ENCODE measurements at regions not wholly inside any gene's neighbourhood (a gene's known extent, or its start where the extent isn't known, plus 50 kb on each side); places are given as distances from the start of the nearest gene placed in this dataset.

GRCh38 chr2:146678516-146678915 lies 1166.3 kb upstream of the ACVR2A start:
- H3K4me1 ChIP-seq: no peaks in the 10 kb centered on the region
- ATAC-seq: no peak
- H3K4me3 ChIP-seq: no peak overlapping the region
- TF ChIP-seq POLR2A (IDR thresholded peaks at IDR 0.05) (no peak), POLR2AphosphoS5 (IDR thresholded peaks at IDR 0.05) (no peak), EP300 (IDR thresholded peaks at IDR 0.05) (no peak), CTCF (IDR thresholded peaks at IDR 0.05) (no peak)
- no peaks in the 10 kb centered on the region for H3K9me3 ChIP-seq
- 72% methylated on average over 3 of the region's 5 CpGs; no CpG with 5 or more reads in 1 of the 2 donors for WGBS, 2 donors (ENCODE audit: low coverage in 1 of 2)
- H3K27ac ChIP-seq: no peak overlapping the region
- H3K36me3 ChIP-seq: no peaks in the 10 kb centered on the region
- no peaks in the 10 kb centered on the region for H3K27me3 ChIP-seq

DNA sequence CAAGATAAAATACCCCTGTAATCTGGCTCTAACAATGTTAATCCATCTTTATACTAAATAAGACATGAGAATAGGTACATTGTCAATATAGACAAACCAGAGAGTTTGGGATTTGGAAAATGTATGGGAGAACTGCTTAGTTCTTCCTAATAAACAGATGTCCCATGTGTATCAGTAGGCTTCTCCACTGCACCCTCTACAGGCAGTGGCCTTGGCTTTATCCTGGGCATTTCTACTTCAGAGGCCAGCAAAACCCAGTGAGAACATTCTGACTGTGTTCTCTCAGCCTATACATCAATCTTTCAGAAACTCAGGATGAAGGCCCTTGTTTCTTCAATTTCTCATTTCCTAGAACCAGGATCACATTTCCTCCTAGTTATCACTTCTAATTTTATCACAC lies 1167.5 kb upstream of the ACVR2A start:
- no peak for ATAC-seq
- no peak for TF ChIP-seq POLR2A (IDR thresholded peaks at IDR 0.05)
- TF ChIP-seq POLR2AphosphoS5 (IDR thresholded peaks at IDR 0.05): no peak
- TF ChIP-seq EP300 (IDR thresholded peaks at IDR 0.05): no peak
- TF ChIP-seq CTCF (IDR thresholded peaks at IDR 0.05): no peak
- no peak overlapping the region for H3K4me3 ChIP-seq
- no peaks in the 10 kb centered on the region for H3K4me1 ChIP-seq
- no peaks in the 10 kb centered on the region for H3K9me3 ChIP-seq
- H3K27me3 ChIP-seq: no peaks in the 10 kb centered on the region
- H3K27ac ChIP-seq: no peak overlapping the region
- no peaks in the 10 kb centered on the region for H3K36me3 ChIP-seq

- Histone ChIP-seq H3K4me1 (no peaks in the 10 kb centered on the region), H3K36me3 (no peaks in the 10 kb centered on the region), H3K4me3 (no peak overlapping the region), H3K27me3 (no peaks in the 10 kb centered on the region), H3K9me3 (no peaks in the 10 kb centered on the region), H3K27ac (no peak overlapping the region)
- no peak for ATAC-seq
- TF ChIP-seq CTCF (IDR thresholded peaks at IDR 0.05) (no peak), POLR2AphosphoS5 (IDR thresholded peaks at IDR 0.05) (no peak), EP300 (IDR thresholded peaks at IDR 0.05) (no peak), POLR2A (IDR thresholded peaks at IDR 0.05) (no peak)
- 83 to 91% methylated on average over 3 of the region's 3 CpGs for WGBS, 2 donors (ENCODE audit: low coverage in 1 of 2)
These were observed 1175.1 kb upstream of the ACVR2A start for GRCh38 chr2:146669735-146670134.

- Histone ChIP-seq H3K4me3 (no peak overlapping the region), H3K36me3 (no peaks in the 10 kb centered on the region), H3K4me1 (no peaks in the 10 kb centered on the region), H3K9me3 (no peaks in the 10 kb centered on the region), H3K27me3 (no peaks in the 10 kb centered on the region), H3K27ac (no peak overlapping the region)
- no peak for ATAC-seq
- TF ChIP-seq POLR2A (IDR thresholded peaks at IDR 0.05) (no peak), CTCF (IDR thresholded peaks at IDR 0.05) (no peak), EP300 (IDR thresholded peaks at IDR 0.05) (no peak), POLR2AphosphoS5 (IDR thresholded peaks at IDR 0.05) (no peak)
- WGBS, 2 donors (ENCODE audit: low coverage in 1 of 2): 86 to 100% methylated on average over 1 of the region's 1 CpG
These were observed 1178.5 kb upstream of the ACVR2A start for GRCh38 chr2:146666340-146666739.

DNA sequence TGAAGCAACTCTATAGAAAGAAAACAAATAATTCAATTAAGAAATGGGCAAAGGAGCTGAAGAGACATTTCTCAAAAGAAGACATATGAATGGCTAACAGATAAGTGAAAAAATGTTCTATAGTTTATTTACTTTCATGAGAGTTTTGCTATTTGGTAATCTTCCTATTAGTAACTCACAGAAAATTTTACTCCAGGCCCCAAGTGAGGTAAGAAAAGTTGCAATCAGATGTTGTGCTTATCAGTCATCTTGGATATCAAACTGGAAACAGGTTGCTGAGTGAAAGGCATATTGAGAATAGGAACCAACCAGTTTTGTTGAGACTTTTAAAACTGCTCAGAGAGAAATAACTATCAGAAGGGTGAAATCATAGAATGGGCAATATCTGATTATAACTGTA lies 1179.0 kb upstream of the ACVR2A start:
- Histone ChIP-seq H3K27me3 (no peaks in the 10 kb centered on the region), H3K4me3 (no peak overlapping the region), H3K9me3 (no peaks in the 10 kb centered on the region), H3K4me1 (no peaks in the 10 kb centered on the region), H3K36me3 (no peaks in the 10 kb centered on the region), H3K27ac (no peak overlapping the region)
- ATAC-seq: no peak
- TF ChIP-seq POLR2AphosphoS5 (IDR thresholded peaks at IDR 0.05) (no peak), EP300 (IDR thresholded peaks at IDR 0.05) (no peak), CTCF (IDR thresholded peaks at IDR 0.05) (no peak), POLR2A (IDR thresholded peaks at IDR 0.05) (no peak)
